NCI-H2227 (cell line): ENCODE measurements at regions not wholly inside any gene's neighbourhood (a gene's known extent, or its start where the extent isn't known, plus 50 kb on each side); places are given as distances from the start of the nearest gene placed in this dataset.

ENCODE experiments used
- DNase-seq: peaks from one replicate; lab custom pipeline; 2025; ENCODE audit not compliant: unreplicated experiment; lab: John Stamatoyannopoulos, UW

GRCh38 chr7:1372671-1373379 lies 86.4 kb downstream of the MICALL2 start:
- no peak for DNase-seq

- DNase-seq = no peak
These were observed 82.0 kb downstream of the MICALL2 start for GRCh38 chr7:1377111-1377909.

- DNase-seq = no peak
These were observed 80.4 kb downstream of the MICALL2 start for GRCh38 chr7:1378610-1379601.

GRCh38 chr7:1380231-1380815 lies 78.9 kb downstream of the MICALL2 start:
- no peak for DNase-seq

DNA sequence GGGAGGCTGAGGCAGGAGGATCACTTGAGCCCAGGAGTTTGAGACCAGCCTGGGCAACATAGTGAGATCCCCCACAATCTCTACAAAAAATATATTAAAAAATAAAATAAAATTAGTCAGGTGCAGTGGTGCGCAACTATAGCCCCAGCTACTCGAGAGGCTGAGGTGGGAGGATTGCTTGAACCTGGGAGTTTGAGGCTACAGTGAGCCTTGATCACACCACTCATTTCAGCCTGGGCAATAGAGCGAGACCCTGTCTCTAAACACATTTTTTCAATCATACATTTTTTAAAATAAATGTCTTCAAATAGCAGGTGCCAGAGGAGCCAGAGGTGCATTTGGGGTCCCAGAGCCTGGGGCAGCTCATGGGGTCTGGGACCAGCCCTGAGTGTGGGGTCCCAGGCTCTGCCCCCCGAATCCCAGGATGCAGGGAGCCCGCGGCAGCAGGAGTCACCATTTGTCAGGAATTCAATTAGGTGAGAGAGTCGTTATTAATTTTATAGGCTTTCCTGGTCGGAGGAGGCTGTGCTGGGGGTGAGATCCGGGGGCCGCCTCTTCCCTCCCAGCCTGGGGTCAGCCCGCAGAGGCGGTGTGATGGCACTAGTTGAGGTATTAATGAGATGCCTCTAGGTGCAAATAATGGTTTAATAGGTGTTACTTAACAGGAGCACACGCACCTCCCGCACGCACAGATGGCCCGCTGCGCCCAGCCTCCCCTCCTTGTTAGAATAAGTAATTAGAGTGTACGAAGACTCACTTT lies 78.3 kb downstream of the MICALL2 start:
- DNase-seq = no peak

GRCh38 chr7:1382553-1383397 lies 76.5 kb downstream of the MICALL2 start:
- no peak for DNase-seq

GRCh38 chr7:1383398-1384112 lies 75.7 kb downstream of the MICALL2 start:
- DNase-seq = no peak

DNA sequence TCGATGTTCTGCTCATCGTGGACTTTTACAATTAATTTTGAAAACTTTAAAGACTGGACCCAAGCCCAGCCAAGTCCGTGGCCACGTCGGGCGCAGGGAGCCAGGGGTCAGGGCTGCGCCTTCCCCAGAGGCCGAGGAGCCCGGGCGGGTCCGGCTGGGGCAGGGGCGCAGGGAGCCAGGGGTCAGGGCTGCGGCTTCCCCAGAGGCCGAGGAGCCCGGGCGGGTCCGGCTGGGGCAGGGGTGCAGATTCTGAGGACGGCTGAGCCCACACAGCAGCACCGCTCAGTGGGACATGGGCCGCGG lies 75.2 kb downstream of the MICALL2 start:
- no peak for DNase-seq
